H1 (cell line): ENCODE measurements at regions not wholly inside any gene's neighbourhood (a gene's known extent, or its start where the extent isn't known, plus 50 kb on each side); places are given as distances from the start of the nearest gene placed in this dataset.

Experiments
- ASH2L ChIP-seq: fragments of 200-600, 300-600 bp; sonication (generic); IDR thresholded peaks from one replicate; pipeline ENCODE4 v1.7.1; 2017; ENCODE audit warnings: low read length
- ATF2 ChIP-seq: IDR thresholded peaks from 2 replicates; pipeline ENCODE4 v1.6.1; 2012; ENCODE audit warnings: low read length, inconsistent platforms
- BCL11A ChIP-seq, 2 experiments: IDR thresholded peaks; one replicate each; pipeline ENCODE4 v1.6.1; 2011; ENCODE audit warnings: low read depth in 2 of 2, low read length in 2 of 2, mild to moderate bottlenecking in 2 of 2
- CHD7 ChIP-seq: fragments of 300-600 bp; sonication (generic); IDR thresholded peaks from 2 replicates; pipeline ENCODE4 v1.7.1; 2012; ENCODE audit warnings: low read length, moderate library complexity, mild to moderate bottlenecking, inconsistent platforms; ENCODE audit not compliant: insufficient replicate concordance
- MAFK ChIP-seq: IDR thresholded peaks from 2 replicates; pipeline ENCODE4 v1.6.1; 2012; ENCODE audit warnings: low read depth, mild to moderate bottlenecking, improper control_type of control experiment, low read length
- MAX ChIP-seq: IDR thresholded peaks from 2 replicates; pipeline ENCODE4 v1.6.1; 2012; ENCODE audit warnings: inconsistent platforms
- RFX5 ChIP-seq: IDR thresholded peaks from 2 replicates; pipeline ENCODE4 v1.6.1; 2011; ENCODE audit warnings: low read depth, low read length, improper control_type of control experiment, borderline replicate concordance
- USF2 ChIP-seq: IDR thresholded peaks from 2 replicates; pipeline ENCODE4 v1.6.1; 2011; ENCODE audit warnings: low read length, improper control_type of control experiment

GRCh38 chr22:48238284-48238915 lies 1476.0 kb downstream of the TBC1D22A start (continued):
- TF ChIP-seq CHD7 (no peak), USF2 (no peak), BCL11A (IDR thresholded peaks at IDR 0.05; ENCODE audit: low read depth in 2 of 2, low read length in 2 of 2) (no peak), MAFK (no peak), ASH2L (no peak), MAX (no peak), RFX5 (no peak), ATF2 (no peak)
